Keratinocyte (primary cell): ENCODE measurements at regions not wholly inside any gene's neighbourhood (a gene's known extent, or its start where the extent isn't known, plus 50 kb on each side); places are given as distances from the start of the nearest gene placed in this dataset.

ENCODE experiments used
- DNase-seq: peaks from one replicate; pipeline ENCODE4 v3.0.0-alpha.2; 2011; ENCODE audit warnings: low read depth, missing footprints, low spot score
- FAIRE-seq: peaks from 2 replicates; lab custom pipeline; 2011; peaks lifted over from hg19 to GRCh38; lab: Jason Lieb, UNC
- H2AFZ ChIP-seq: 2 replicates; pipeline ENCODE4 v1.6.0; 2012; ENCODE audit warnings: low read length, control low read depth, inconsistent platforms; ENCODE audit not compliant: control insufficient read depth
- H3K27ac ChIP-seq: 2 replicates; pipeline ENCODE4 v1.5.1; 2011; ENCODE audit warnings: low read length; ENCODE audit not compliant: control insufficient read depth, insufficient read depth
- H3K27me3 ChIP-seq: 3 replicates; pipeline ENCODE4 v1.6.0; 2011; ENCODE audit warnings: low read length; ENCODE audit not compliant: control insufficient read depth, insufficient read depth; ENCODE audit errors: extremely low read depth
- H3K36me3 ChIP-seq, 2 experiments: 2 replicates in 1 of 2; 3 replicates in 1 of 2; pipeline ENCODE4 v1.5.1; 2011; ENCODE audit warnings: low read length in 2 of 2, mild to moderate bottlenecking in 1 of 2; ENCODE audit not compliant: control insufficient read depth in 2 of 2, insufficient read depth in 2 of 2; ENCODE audit errors: extremely low read depth in 1 of 2
- H3K4me1 ChIP-seq: 3 replicates; pipeline ENCODE4 v1.5.1; 2011; ENCODE audit warnings: low read length; ENCODE audit not compliant: control insufficient read depth, insufficient read depth; ENCODE audit errors: extremely low read depth
- H3K4me2 ChIP-seq: 3 replicates; pipeline ENCODE4 v1.6.0; 2011; ENCODE audit warnings: low read depth, low read length; ENCODE audit not compliant: control insufficient read depth, insufficient read depth; ENCODE audit errors: extremely low read depth
- H3K4me3 ChIP-seq, 3 experiments: fragments of 200-600 bp in 1 of 3; sonication (generic) in 1 of 3; 2 replicates in 2 of 3; 3 replicates in 1 of 3; pipeline ENCODE4 v1.5.1; 2011 to 2016; ENCODE audit warnings: low read length in 3 of 3, mild to moderate bottlenecking in 3 of 3, control low read depth in 2 of 3, inconsistent platforms in 1 of 3, low read depth in 1 of 3, mixed read lengths in 1 of 3, mixed run types in 1 of 3, moderate library complexity in 1 of 3; ENCODE audit not compliant: control insufficient read depth in 2 of 3, insufficient read depth in 2 of 3; ENCODE audit errors: extremely low read depth in 1 of 3
- H3K79me2 ChIP-seq: 2 replicates; pipeline ENCODE4 v1.6.0; 2012; ENCODE audit warnings: low read length; ENCODE audit not compliant: control insufficient read depth, insufficient read depth
- H3K9ac ChIP-seq: 3 replicates; pipeline ENCODE4 v1.6.0; 2011; ENCODE audit warnings: low read length; ENCODE audit not compliant: control insufficient read depth, insufficient read depth; ENCODE audit errors: extremely low read depth
- H3K9me1 ChIP-seq: 3 replicates; pipeline ENCODE4 v1.6.0; 2011; ENCODE audit warnings: low read length; ENCODE audit not compliant: control insufficient read depth, insufficient read depth; ENCODE audit errors: extremely low read depth
- H3K9me3 ChIP-seq: 2 replicates; pipeline ENCODE4 v1.5.1; 2012; ENCODE audit warnings: low read depth, low read length; ENCODE audit not compliant: control insufficient read depth
- H4K20me1 ChIP-seq: 3 replicates; pipeline ENCODE4 v1.6.0; 2011; ENCODE audit warnings: low read length; ENCODE audit not compliant: control insufficient read depth, insufficient read depth; ENCODE audit errors: extremely low read depth
- EZH2 ChIP-seq: IDR thresholded peaks from one replicate; pipeline ENCODE4 v1.6.1; 2012; ENCODE audit warnings: inconsistent platforms, mild to moderate bottlenecking, low read length, moderate library complexity
- dilution Hi-C: fragments of 300-500 bp; cut with MboI; formaldehyde crosslinking; loops from one replicate; pipeline ENCODE4 v1.7.0; 2020; ENCODE audit warnings: low sequenced_read_pairs; ENCODE audit not compliant: extremely low pct_ligation_motif_present
- TF ChIP-seq, protein P1 (sequence below), 3 experiments: IDR thresholded peaks in 1 of 3; conservative IDR thresholded peaks in 1 of 3; optimal IDR thresholded peaks in 1 of 3; 2 replicates in 2 of 3; 3 replicates in 1 of 3; pipeline versions ENCODE3 to v1.5.1; 2011; ENCODE audit warnings: low read length in 3 of 3, mild to moderate bottlenecking in 3 of 3, moderate library complexity in 2 of 3, control low read depth in 1 of 3, inconsistent platforms in 1 of 3; ENCODE audit not compliant: insufficient read depth in 2 of 3; ENCODE audit errors: extremely low read depth in 1 of 3

DNA sequence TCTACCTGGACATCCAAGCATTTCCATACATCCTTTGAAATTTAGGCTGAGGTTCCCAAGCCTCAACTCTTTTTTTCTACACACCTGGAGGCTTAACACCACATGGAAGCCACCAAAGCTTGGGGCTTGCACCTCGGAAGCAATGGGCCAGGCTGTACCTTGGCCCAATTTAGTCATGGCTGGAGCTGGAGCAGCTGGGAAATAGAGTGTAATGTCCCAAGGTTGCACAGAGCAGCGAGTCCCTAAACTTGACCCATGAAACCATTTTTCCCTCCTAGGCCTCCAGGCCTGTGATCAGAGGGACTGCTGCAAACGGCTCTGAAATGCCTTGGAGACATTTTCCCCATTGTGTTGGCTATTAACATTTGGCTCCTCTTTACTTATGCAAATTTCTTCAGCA, 1574.3 kb upstream of the ZEB2 start:
- dilution Hi-C loops: no loop called here
- Histone ChIP-seq H3K4me2 (no peak overlapping the region), H3K27ac (no peak overlapping the region), H4K20me1 (no peaks in the 10 kb centered on the region), H3K79me2 (no peaks in the 10 kb centered on the region), H3K9me3 (no peaks in the 10 kb centered on the region), H3K9ac (no peak overlapping the region), H3K4me3 (no peak overlapping the region), H2AFZ (no peak overlapping the region), H3K36me3 (no peaks in the 10 kb centered on the region), H3K9me1 (no peaks in the 10 kb centered on the region), H3K4me1 (no peaks in the 10 kb centered on the region), H3K27me3 (no peaks in the 10 kb centered on the region)
- FAIRE-seq (no peak), DNase-seq (no peak)
- TF ChIP-seq, protein P1, sequence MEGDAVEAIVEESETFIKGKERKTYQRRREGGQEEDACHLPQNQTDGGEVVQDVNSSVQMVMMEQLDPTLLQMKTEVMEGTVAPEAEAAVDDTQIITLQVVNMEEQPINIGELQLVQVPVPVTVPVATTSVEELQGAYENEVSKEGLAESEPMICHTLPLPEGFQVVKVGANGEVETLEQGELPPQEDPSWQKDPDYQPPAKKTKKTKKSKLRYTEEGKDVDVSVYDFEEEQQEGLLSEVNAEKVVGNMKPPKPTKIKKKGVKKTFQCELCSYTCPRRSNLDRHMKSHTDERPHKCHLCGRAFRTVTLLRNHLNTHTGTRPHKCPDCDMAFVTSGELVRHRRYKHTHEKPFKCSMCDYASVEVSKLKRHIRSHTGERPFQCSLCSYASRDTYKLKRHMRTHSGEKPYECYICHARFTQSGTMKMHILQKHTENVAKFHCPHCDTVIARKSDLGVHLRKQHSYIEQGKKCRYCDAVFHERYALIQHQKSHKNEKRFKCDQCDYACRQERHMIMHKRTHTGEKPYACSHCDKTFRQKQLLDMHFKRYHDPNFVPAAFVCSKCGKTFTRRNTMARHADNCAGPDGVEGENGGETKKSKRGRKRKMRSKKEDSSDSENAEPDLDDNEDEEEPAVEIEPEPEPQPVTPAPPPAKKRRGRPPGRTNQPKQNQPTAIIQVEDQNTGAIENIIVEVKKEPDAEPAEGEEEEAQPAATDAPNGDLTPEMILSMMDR (optimal IDR thresholded peaks at IDR 0.05 in 1 of 3, IDR thresholded peaks at IDR 0.05 in 1 of 3, conservative IDR thresholded peaks at IDR 0.05 in 1 of 3; ENCODE audit: extremely low read depth in 1 of 3, insufficient read depth in 2 of 3, low read length in 3 of 3): no peak
- TF ChIP-seq EZH2: no peak

DNA sequence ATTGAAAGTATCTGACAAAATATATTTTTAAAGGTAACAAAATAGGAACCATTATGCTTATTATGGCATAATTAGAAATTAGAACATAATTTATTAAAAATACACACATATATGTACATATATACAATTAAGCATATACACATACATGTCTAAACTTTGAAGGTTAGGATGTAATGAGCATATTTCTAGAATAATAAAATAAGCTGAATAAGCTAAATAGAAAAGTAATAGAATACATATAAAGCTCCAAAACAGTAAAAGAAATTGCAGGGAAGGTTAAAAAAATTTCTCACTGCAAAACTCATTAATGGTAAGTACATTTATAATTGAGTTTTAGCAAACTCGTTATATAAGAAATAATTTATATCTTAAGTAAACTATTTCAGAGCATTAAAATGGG, 1561.5 kb upstream of the ZEB2 start:
- dilution Hi-C loops: no loop called here
- FAIRE-seq: no peak
- H3K27ac ChIP-seq: no peak overlapping the region

More for the DNA sequence above, 1561.5 kb upstream of the ZEB2 start:
- Histone ChIP-seq H2AFZ (no peak overlapping the region), H3K9me3 (no peaks in the 10 kb centered on the region), H3K4me3 (no peak overlapping the region), H3K9me1 (no peaks in the 10 kb centered on the region), H3K79me2 (no peaks in the 10 kb centered on the region), H3K27me3 (no peaks in the 10 kb centered on the region), H3K9ac (no peak overlapping the region), H3K36me3 (no peaks in the 10 kb centered on the region), H3K4me2 (no peak overlapping the region), H4K20me1 (no peaks in the 10 kb centered on the region), H3K4me1 (no peaks in the 10 kb centered on the region)
- DNase-seq: no peak
- TF ChIP-seq, protein P1 (optimal IDR thresholded peaks at IDR 0.05 in 1 of 3, IDR thresholded peaks at IDR 0.05 in 1 of 3, conservative IDR thresholded peaks at IDR 0.05 in 1 of 3; ENCODE audit: extremely low read depth in 1 of 3, insufficient read depth in 2 of 3, low read length in 3 of 3): no peak
- no peak for TF ChIP-seq EZH2
